ENCODE measurements at regions not wholly inside any gene's neighbourhood (a gene's known extent, or its start where the extent isn't known, plus 50 kb on each side); places are given as distances from the start of the nearest gene placed in this dataset.

DNA sequence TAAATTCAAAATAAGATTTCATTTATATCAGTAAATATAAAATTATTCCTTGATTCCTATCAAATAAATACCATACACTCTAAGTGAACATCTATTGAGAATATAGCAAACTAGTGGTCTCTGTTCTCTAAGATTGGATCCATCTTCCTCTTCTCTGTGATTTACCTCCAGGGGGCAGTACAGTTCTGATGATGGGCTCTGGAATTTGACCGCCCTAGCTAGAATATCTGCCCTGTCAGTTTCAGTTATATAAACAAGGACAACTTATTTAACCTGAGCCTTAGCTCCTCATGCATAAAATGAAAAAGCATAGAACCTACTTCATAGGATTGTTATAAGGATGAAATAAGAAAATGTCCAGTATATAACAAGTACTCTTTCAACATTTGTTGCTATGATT, 171.1 kb upstream of the CCDC54 start:
- H3K27ac ChIP-seq, result no peak overlapping the region
- TF ChIP-seq Cebpa-rat (IDR thresholded peaks at IDR 0.05), result no peak
- H3K27me3 ChIP-seq, result no peaks in the 10 kb centered on the region
- H3K36me3 ChIP-seq, result no peaks in the 10 kb centered on the region
- H3K4me2 ChIP-seq, result no peak overlapping the region
- H3K9me3 ChIP-seq, result no peaks in the 10 kb centered on the region
- H4K20me1 ChIP-seq, result no peaks in the 10 kb centered on the region
- no peak overlapping the region for H3K4me3 ChIP-seq
- no peak overlapping the region for H3K9ac ChIP-seq
- peaks cover 14% of the 10 kb centered on the region for H3K4me1 ChIP-seq

DNA sequence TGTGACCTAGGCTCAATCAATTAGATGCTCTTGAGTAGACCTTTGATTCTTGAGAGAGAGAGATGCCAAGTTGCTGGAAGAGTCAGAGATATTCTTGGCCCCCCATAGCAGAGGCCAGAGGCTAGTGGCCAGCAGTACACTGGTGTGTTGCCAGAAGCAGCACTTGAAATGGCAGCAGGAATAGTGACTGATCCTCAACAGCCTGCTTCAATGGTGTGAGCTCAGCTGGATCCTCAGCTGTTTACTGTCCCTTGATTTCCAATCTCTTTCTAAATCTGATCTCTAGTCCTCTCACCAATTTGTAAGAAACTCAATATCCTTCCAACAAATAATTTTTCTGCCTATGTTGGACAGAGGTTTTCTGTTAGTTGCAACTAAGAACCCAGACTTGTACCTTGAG, 170.3 kb upstream of the CCDC54 start:
- Histone ChIP-seq H3K27ac (no peak overlapping the region), H3K4me3 (no peak overlapping the region), H3K4me2 (no peak overlapping the region), H3K9me3 (no peaks in the 10 kb centered on the region), H3K9ac (no peak overlapping the region), H3K36me3 (no peaks in the 10 kb centered on the region), H3K4me1 (peaks cover 14% of the 10 kb centered on the region), H3K27me3 (no peaks in the 10 kb centered on the region), H4K20me1 (no peaks in the 10 kb centered on the region)
- TF ChIP-seq Cebpa-rat (IDR thresholded peaks at IDR 0.05), result no peak

DNA sequence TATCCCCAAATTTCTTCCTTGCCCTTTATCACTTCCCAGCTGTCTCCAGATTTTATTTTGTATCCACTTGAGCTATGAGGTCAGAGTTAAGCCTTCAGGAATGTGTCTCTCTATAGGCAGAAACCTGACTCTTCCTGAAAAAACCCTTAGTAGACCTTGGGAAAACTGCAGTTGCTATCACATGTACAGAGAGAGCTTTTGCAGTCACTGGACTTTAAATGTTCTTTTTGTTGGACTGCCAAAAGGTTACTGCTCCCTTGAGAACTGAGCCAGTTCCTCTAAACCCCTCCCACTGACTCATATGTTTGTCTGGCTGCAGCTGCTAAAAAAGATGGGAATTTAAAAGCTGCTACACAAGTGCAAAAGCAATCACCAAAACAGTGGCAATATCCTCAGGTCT, 169.1 kb upstream of the CCDC54 start:
- Histone ChIP-seq H3K4me1 (peaks cover 14% of the 10 kb centered on the region), H3K9ac (no peak overlapping the region), H3K27ac (no peak overlapping the region), H3K27me3 (no peaks in the 10 kb centered on the region), H3K9me3 (no peaks in the 10 kb centered on the region), H3K36me3 (no peaks in the 10 kb centered on the region), H3K4me3 (no peak overlapping the region), H3K4me2 (peak overlapping the region; percentile 12; the same call in 1 of the 2 replicates), H4K20me1 (no peaks in the 10 kb centered on the region)
- TF ChIP-seq Cebpa-rat (IDR thresholded peaks at IDR 0.05), result no peak

DNA sequence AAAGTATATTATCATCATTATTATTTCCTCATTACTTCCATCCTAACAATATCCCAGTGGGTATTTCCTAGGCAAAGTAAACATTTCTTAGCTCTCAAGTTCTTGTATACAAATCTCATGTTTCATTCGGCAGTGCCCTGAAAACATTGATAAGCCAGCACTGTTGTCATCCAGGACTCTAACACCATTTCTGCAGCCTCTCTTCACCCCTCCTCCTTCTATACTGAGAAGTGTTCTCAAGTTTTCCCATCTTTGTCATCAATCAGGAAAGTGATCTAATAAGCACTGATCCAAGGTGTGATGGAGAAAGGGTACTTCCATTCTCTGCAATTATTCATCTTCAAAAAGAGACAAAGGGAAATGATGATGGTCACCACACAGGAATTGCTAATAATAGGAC, 168.4 kb upstream of the CCDC54 start:
- H4K20me1 ChIP-seq, result no peaks in the 10 kb centered on the region
- TF ChIP-seq Cebpa-rat (IDR thresholded peaks at IDR 0.05), result no peak
- H3K27me3 ChIP-seq, result no peaks in the 10 kb centered on the region
- H3K4me2 ChIP-seq, result no peak overlapping the region; the same call in 1 of the 2 replicates
- H3K9ac ChIP-seq, result no peak overlapping the region
- H3K4me3 ChIP-seq, result no peak overlapping the region
- H3K36me3 ChIP-seq, result no peaks in the 10 kb centered on the region
- H3K4me1 ChIP-seq, result peaks cover 14% of the 10 kb centered on the region
- H3K27ac ChIP-seq, result no peak overlapping the region
- H3K9me3 ChIP-seq, result no peaks in the 10 kb centered on the region

DNA sequence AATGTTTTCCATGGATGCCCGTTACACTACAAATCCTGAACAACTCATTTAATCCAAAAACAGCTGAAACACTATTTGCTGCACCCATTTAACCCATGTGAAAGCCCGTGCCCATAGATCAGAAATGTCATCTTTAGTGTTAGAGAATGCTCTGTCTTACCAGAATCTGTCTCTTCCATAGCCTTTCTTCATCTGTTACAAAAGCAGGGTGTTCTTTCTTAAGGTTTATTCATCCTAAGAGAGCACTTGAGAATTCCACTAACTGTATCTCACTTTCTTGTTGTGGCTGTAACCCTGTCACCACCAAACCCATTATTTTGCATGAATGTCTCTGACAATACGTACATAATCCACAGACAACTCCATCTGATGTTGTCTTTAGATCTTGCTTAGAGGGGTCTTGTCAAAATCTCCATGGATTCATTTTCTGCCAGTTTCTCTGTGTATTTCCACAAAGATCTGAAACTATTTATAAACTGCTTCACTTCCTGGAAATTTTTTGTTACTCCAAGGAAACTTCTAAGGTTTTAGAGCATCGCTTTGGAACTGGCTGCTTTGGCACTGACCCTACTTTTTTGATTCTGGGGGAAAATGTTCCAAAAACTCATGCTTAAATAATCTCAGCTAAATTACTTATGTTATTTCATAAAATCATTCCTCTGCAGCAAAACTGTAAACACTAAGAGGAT, 167.8 kb upstream of the CCDC54 start:
- Histone ChIP-seq H3K36me3 (no peaks in the 10 kb centered on the region), H3K9me3 (no peaks in the 10 kb centered on the region), H3K9ac (no peak overlapping the region), H3K4me3 (no peak overlapping the region), H3K4me2 (no peak overlapping the region; the same call in 1 of the 2 replicates), H4K20me1 (no peaks in the 10 kb centered on the region), H3K4me1 (peaks cover 14% of the 10 kb centered on the region), H3K27ac (no peak overlapping the region), H3K27me3 (no peaks in the 10 kb centered on the region)
- TF ChIP-seq Cebpa-rat (IDR thresholded peaks at IDR 0.05), result no peak

DNA sequence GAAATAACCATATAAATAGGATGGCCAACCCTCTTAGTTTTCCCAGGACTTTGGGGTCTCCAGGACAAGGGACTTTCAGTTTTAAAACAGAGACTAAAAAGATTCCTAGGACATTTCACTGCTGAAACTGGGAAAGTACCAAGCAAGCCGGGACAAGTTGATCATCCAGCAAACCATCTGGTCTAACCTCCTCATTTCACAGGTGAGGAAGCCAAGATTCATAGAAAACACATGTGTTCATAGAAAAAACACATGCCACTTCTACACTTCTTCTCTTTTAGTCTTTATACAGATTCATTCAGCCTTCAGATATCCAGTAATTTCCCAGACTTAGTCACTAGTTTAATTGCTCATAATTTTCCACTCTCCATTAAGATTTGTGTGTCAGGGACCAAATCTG, 165.6 kb upstream of the CCDC54 start:
- Histone ChIP-seq H3K9me3 (peaks cover 4% of the 10 kb centered on the region; the same call in 1 of the 2 replicates), H3K9ac (no peak overlapping the region), H3K4me3 (no peak overlapping the region), H3K4me2 (no peak overlapping the region), H3K36me3 (no peaks in the 10 kb centered on the region), H3K4me1 (peaks cover 14% of the 10 kb centered on the region), H4K20me1 (no peaks in the 10 kb centered on the region), H3K27me3 (no peaks in the 10 kb centered on the region), H3K27ac (no peak overlapping the region)
- no peak for TF ChIP-seq Cebpa-rat (IDR thresholded peaks at IDR 0.05)

DNA sequence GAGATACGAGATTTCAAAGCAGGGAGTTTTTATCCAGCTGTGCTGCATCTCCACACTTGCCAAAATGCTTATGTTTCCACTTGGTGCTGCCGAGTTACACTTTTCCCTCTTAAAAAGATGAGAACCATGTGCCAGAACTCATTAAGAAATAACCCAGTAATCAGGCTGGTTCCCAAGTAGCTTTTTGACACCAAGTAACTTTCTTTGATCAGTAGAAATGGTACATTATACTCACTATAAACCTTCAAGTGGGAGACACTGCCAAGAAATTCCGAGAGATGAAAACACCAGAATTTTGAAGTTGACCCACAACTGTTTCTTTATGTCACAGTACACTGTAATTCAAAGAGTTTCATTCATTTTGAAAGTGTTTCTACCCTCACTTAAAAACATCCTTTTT, 164.6 kb upstream of the CCDC54 start:
- TF ChIP-seq Cebpa-rat (IDR thresholded peaks at IDR 0.05), result no peak
- Histone ChIP-seq H4K20me1 (no peaks in the 10 kb centered on the region), H3K4me3 (no peak overlapping the region), H3K9ac (no peak overlapping the region), H3K27ac (no peak overlapping the region), H3K36me3 (no peaks in the 10 kb centered on the region), H3K4me2 (no peak overlapping the region), H3K4me1 (peaks cover 14% of the 10 kb centered on the region), H3K9me3 (peaks cover 4% of the 10 kb centered on the region; the same call in 1 of the 2 replicates), H3K27me3 (no peaks in the 10 kb centered on the region)

DNA sequence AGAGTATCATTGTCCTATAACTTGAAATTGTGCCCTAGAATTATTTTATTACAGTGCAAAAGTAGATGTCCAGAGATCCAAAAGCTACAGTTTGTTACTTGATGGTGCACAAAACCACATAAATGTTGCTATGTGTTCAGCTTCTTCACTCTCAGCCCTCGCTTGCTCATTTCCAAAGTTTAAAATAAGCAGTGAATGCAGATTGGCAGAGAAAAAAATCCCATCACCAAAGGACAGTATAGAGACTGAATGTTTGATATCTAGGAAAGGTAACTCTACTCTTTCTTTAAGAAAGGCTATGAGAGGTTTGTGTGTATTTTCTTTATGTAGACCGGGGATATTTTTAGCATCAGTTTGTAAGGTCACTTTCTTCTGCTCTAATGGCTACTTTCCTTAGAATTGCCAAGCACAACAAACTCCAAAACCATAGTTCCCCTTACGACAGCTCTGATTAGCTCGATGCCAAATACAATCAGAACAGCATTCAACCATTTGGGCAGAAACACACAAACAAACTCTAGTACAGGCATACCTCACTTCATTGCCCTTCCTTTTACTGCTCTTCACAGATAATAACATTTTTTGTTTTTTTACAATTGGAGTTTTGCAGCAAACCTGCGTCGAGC, 164.1 kb upstream of the CCDC54 start:
- TF ChIP-seq Cebpa-rat (IDR thresholded peaks at IDR 0.05), result no peak
- no peaks in the 10 kb centered on the region for H4K20me1 ChIP-seq
- no peak overlapping the region for H3K4me2 ChIP-seq
- H3K27me3 ChIP-seq, result no peaks in the 10 kb centered on the region
- no peak overlapping the region for H3K4me3 ChIP-seq
- H3K27ac ChIP-seq, result no peak overlapping the region
- peaks cover 10% of the 10 kb centered on the region for H3K4me1 ChIP-seq
- no peak overlapping the region for H3K9ac ChIP-seq
- no peaks in the 10 kb centered on the region for H3K36me3 ChIP-seq
- peaks cover 4% of the 10 kb centered on the region; the same call in 1 of the 2 replicates for H3K9me3 ChIP-seq

DNA sequence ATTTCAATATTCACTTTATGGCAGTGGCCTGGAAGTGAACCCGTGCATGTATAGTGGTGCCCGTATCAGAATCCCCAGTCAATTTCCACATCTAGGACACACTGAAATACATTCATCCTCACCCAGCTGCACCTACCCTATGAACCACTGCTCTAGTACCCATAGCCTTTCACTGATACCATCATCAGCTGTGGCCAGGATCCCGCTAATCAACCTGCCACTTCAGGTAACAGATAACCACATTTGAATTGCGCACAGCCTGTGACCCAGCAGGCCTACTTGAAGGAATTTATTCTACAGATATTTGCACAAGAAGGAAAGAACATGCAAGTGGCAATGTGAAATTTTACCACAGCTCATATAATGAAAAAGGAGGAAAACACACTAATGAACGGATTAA, 161.0 kb upstream of the CCDC54 start:
- Histone ChIP-seq H3K4me3 (no peak overlapping the region), H3K9ac (no peak overlapping the region), H3K4me1 (no peaks in the 10 kb centered on the region), H3K27ac (no peak overlapping the region), H3K9me3 (peaks cover 4% of the 10 kb centered on the region; the same call in 1 of the 2 replicates), H4K20me1 (no peaks in the 10 kb centered on the region), H3K36me3 (no peaks in the 10 kb centered on the region), H3K27me3 (no peaks in the 10 kb centered on the region), H3K4me2 (no peak overlapping the region)
- TF ChIP-seq Cebpa-rat (IDR thresholded peaks at IDR 0.05), result no peak

DNA sequence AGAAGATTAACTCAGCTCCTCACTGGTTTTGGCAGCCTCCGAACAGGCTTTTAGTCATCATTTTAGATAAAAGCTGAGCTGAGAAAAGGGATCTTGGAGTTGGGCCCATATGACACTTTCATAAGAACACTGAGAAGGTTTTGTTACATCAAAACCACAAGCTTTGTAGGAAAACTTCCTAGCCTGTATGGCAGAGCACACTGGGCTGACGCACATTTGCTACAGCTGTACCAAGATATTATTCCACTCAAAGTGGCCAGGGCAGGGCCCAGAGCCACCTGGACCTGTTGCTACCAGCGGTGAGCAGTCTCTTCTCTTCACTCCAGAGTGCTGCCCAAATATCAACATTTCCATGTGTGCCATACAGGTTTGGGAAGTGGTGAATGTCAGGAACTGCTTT, 160.5 kb upstream of the CCDC54 start:
- H3K27ac ChIP-seq, result no peak overlapping the region
- no peak for TF ChIP-seq Cebpa-rat (IDR thresholded peaks at IDR 0.05)
- no peaks in the 10 kb centered on the region for H4K20me1 ChIP-seq
- no peak overlapping the region for H3K4me3 ChIP-seq
- peaks cover 4% of the 10 kb centered on the region; the same call in 1 of the 2 replicates for H3K9me3 ChIP-seq
- H3K4me2 ChIP-seq, result no peak overlapping the region
- H3K9ac ChIP-seq, result no peak overlapping the region
- no peaks in the 10 kb centered on the region for H3K36me3 ChIP-seq
- no peaks in the 10 kb centered on the region for H3K4me1 ChIP-seq
- H3K27me3 ChIP-seq, result no peaks in the 10 kb centered on the region

Data from BLaER1 (cell line).